Heart left ventricle (tissue), 13 donors: ENCODE measurements at regions not wholly inside any gene's neighbourhood (a gene's known extent, or its start where the extent isn't known, plus 50 kb on each side); places are given as distances from the start of the nearest gene placed in this dataset.

Source experiments
- POLR2A ChIP-seq, 2 donors: fragments of 450-650 bp; IDR thresholded peaks; one replicate each; pipeline ENCODE4 v1.6.1; 2017; ENCODE audit warnings: antibody characterized with exemption in 2 of 2, mild to moderate bottlenecking in 2 of 2, moderate library complexity in 2 of 2
- TF ChIP-seq, protein P1 (sequence below), 12 donors: fragments of 200-600 bp; sonication (generic) in 4 of 12; IDR thresholded peaks; one replicate each; pipeline versions ENCODE4 v1.5.0 to v1.8.0; 2018 to 2022; ENCODE audit warnings: antibody characterized with exemption in 12 of 12, mild to moderate bottlenecking in 5 of 12
- donor health status: ischemic (EF 13 %, LVEDD 7.1; RV severe dilation, severe dysfunction).
- donor health status: DM: no; HTN: yes; CAD: no.
- donor health status: DM: no; HTN: no; CAD: no.
- donor health status: ischemic (EF 25% LVEDD 6.9; RV normal size, moderate dysfunction).
- donor health status: ischemic (EF 25% LVEDD 5.7; RV mildly dilated, moderate dysfunction).
- donor health status: ischemic (EF 35%, LVEDD 5.7; RV mildly dilated, moderate dysfunction).
- donor health status: nonischemic (EF 11% LVEDD 7.7; RV severe dilation, severe dysfunction).
- donor health status: DM: yes; HTN: yes; CAD: no.
- donor health status: PGD.
- donor health status: ischemic (EF 29% LVEDD 5.4; RV normal size, mild dysfunction).
- donor health status: nonischemic (EF 23%, LVEDD 6.1; RV moderate dilation, normal function).

DNA sequence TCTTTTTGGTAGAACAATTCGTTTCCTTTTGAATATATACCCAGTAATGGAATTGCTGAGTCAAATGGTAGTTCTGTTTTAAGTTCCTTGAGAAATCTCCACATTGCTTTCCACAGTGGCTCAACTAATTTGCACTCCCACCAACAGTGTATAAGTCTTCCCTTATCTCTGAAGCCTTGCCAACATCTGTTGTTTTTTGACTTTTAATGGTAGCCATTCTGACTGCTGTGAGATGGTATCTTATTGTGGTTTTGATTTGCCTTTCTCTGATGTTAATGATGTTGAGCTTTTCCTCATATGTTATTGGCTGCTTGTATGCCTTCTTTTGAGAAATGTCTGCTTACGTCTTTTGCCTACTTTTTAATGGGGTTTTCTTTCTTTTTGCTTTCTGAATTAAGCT, 270.6 kb upstream of the MEIS2 start:
- no peak for TF ChIP-seq POLR2A (IDR thresholded peaks at IDR 0.05)
- TF ChIP-seq, protein P1, sequence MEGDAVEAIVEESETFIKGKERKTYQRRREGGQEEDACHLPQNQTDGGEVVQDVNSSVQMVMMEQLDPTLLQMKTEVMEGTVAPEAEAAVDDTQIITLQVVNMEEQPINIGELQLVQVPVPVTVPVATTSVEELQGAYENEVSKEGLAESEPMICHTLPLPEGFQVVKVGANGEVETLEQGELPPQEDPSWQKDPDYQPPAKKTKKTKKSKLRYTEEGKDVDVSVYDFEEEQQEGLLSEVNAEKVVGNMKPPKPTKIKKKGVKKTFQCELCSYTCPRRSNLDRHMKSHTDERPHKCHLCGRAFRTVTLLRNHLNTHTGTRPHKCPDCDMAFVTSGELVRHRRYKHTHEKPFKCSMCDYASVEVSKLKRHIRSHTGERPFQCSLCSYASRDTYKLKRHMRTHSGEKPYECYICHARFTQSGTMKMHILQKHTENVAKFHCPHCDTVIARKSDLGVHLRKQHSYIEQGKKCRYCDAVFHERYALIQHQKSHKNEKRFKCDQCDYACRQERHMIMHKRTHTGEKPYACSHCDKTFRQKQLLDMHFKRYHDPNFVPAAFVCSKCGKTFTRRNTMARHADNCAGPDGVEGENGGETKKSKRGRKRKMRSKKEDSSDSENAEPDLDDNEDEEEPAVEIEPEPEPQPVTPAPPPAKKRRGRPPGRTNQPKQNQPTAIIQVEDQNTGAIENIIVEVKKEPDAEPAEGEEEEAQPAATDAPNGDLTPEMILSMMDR (IDR thresholded peaks at IDR 0.05) = no peak
